Activated CD8-positive, alpha-beta memory T cell treated with anti-CD3 and anti-CD28 coated beads for 4 hours (primary cell): ENCODE measurements at regions not wholly inside any gene's neighbourhood (a gene's known extent, or its start where the extent isn't known, plus 50 kb on each side); places are given as distances from the start of the nearest gene placed in this dataset.
"Not testable (repeated sequence)": the region's sequence is repeated elsewhere in the genome, so short reads cannot be mapped to it uniquely, and the experiment has no call there.

Experiments
- DNase-seq, 2 donors: peaks; one replicate each; pipeline ENCODE4 v3.0.0-alpha.2; 2020; ENCODE audit warnings: low read depth in 2 of 2

DNA sequence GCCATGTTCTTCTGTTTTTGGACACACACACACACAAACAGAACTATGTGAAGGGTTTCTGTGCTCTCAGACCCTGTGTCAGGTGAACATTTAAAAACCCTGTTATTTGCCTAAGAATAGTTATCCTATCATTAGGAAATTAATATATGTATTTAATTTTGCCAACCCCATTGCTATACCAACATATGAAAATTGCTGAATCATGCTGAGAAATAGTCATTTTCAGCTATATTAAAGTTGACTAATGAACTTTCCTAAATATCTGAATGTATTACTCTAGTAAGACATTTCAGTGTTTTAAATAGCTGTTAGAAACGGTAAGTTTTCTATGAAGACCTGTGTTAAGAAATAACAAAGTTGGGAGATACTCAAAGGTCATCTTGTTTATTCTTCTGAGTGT lies 596.9 kb upstream of the GRM7 start:
- no peak for DNase-seq

DNA sequence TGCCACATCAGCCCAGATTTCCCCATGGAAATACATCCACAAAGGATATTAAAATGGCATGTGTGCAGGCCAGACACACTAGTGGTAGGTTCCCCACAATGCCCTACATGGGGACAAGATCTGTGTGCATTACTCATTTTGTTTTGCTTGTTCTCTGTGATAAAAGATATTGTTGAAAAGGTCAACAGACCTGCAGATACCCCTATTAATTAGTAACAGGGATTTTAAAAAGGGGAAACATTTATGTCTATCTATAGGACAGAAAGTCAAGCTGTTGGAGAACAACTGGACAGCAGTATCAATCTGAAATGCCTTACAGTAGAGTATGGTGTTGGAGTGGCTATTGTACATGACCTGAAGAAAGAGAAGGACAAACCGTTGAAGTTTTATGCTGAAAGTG lies 596.0 kb upstream of the GRM7 start:
- no peak for DNase-seq

DNA sequence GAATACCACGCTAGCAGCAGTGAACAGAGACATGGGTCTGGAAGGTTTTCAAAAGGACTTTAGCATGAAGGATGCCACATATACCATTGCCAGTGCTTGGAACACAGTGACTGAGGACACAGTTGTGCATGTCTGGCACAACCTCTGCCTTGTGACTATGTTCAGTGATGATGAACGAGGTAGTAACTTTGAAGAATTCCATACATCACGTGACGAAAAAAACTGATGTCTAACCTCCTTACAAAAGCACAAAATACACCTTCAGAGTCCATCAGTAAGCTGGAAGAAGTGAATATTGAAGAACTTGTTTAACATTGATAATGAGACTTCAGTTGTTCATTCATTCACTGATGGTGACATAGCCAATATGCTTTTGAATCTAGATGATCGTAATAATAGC lies 594.8 kb upstream of the GRM7 start:
- DNase-seq = no peak

DNA sequence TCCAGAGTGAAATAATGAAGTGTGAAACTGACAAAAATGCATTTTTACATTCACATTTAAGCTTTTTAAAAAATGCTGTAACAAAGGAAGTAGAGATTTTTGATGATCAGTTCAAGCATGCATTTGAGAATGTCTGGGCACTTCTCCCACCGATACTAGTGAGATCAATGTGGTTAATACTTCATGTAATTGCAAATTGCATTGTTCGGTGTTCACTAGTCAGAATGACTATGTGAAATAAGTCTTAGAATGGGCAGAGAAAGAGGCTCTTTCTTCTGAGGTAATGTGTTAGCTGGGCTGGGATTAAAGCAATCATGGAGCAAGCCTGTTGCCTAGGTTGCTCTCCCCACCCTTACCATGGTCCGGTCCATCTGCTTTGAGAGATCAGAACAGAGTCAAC lies 587.0 kb upstream of the GRM7 start:
- DNase-seq = no peak

DNA sequence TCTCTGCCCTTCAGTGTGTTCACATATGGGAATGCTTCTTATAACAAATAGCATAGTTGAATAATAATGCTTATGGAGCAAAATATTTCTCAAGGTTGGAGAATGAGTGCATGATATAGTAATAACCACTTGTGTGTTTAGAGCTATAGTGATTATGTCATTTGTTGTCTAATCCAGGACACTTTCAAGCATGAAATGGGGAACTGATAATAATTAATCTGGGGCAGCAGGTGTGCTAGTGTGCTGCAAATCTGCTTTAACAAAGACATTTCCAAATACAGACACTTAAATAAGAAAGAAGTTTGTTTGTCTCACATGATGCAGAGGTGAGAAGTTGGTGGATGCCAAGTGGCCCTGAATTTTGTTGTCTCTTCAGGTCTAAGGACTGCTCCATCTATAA lies 579.3 kb upstream of the GRM7 start:
- no peak for DNase-seq

DNA sequence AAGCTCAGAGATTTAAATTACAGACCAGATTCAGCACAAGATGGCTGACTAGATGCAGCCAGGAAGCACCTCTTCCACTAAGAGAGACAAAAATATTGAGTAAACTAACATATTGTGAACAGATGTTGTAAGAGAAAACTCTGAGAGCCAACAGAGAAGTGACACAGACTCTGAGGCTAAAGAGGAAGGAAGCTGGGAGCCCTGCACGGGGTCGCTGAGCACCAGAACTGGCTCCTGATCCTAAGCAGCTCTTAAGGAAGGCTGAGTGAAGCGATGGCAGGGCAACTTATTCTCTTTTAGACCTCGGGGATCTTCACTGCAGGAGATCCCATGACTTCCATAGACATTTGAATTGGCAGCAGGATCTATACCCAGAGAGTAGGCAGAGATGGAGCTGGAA lies 578.0 kb upstream of the GRM7 start:
- DNase-seq = no peak

DNA sequence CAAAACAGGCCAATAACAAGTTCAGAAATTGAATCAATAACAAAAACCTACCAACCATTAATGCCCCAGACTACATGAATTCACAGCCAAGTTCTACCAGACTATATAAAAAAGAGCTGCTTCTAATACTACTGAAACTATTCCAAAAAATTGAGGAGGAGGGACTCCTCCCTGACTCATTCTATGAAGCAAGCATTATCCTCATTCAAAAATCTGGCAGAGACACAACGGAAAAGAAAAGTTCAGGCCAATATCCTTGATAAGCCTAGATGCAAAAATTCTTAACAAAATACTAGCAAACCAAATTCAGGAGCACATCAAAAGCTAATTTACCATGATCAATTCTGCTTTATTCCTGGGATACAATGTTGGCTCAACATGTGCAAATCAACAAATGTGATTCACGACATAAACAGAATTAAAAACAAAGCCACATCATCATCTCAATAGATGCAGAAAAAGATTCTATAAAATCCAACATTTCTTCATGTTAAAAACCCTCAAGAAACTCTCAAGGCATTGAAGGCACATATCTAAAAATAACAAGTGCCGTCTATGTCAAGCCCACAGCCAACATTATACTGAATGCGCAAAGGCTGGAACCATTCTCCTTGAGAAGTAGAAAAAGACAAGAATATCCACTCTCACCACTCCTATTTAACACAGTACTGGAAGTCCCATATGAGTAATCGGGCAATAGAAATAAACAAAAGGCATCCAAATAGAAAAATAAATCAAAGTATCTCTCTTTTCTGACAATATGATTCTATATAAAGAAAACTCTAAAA lies 573.6 kb upstream of the GRM7 start:
- DNase-seq = no peak

DNA sequence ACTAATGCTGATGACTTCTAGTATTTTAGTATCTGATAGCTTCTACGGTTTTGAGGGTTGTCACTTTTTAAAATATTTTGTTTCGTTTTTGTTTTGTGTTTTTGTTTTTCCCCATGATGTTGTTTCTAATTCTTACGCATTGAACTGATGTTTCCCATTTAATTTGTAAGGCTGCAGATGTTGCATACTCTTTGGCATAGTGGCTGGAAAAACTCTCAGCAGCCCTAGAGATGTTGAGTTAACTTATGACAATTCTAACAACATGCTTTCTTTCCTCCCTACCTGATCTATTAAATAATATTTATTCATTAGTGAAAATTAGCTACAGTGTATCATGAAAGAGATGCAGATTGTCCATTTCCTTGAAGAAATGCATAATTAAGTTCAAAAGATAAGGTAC lies 559.3 kb upstream of the GRM7 start:
- no peak for DNase-seq

DNA sequence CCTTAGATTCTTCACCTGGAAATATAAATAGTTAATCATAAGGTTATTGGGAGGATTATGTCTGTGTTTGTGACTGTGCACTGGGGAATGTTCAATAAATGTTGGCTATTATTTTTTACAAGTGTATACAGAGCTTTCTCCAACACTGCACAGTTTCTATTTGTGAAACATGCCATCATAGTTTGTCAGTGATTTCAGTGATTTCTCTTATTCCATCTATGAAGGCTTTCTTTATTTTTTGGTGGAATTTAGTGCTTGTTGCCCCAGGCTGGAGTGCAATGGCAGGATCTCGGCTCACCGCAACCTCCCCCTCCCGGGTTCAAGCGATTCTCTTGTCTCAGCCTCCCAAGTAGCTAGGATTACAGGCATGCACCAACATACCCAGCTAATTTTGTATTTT lies 545.0 kb upstream of the GRM7 start:
- no peak for DNase-seq

DNA sequence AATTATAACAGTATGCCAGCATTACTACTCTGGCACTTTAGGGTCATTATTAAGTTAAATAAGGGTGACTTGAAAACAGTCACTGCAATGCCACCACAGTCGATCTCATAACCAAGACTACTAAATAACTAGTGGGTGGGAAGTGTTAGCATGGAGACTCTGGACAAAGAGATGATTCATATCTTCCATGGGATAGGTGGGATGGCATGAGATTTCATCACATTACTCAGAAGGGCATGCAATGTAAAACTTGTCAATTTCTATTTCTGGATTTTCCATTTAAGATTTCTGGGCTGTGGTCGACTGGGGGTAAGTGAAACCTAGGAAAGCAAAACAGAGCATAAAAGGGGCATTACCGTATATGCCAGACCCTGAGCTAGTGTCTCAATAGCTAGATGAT lies 538.9 kb upstream of the GRM7 start:
- DNase-seq = no peak

DNA sequence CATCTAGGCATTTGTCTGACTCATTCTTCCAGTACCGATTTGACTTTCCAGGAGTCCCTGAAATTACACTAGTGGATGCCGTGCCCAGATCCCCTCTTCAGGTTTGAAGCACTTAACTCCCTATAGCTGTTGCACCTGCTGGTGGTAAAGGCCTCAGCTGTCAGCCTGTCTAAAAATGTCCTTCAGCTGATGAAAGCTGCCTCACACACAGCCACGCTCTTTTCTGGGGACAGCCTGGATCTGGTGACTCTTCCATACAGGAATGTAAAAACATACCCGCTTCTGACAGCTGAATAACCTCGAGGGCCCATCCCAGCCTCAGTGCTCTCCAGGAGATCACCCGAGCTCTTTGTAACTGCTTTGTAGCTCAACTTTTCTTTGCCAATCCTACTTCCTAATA lies 534.1 kb upstream of the GRM7 start:
- DNase-seq = no peak

DNA sequence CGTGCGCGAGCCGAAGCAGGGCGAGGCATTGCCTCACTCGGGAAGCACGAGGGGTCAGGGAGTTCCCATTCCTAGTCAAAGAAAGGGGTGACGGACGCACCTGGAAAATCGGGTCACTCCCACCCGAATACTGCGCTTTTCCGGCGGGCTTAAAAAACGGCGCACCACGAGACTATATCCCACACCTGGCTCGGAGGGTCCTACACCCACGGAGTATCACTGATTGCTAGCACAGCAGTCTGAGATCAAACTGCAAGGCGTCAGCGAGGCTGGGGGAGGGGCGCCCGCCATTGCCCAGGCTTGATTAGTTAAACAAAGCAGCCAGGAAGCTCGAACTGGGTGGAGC lies 520.0 kb upstream of the GRM7 start:
- not testable (repeated sequence) for DNase-seq

DNA sequence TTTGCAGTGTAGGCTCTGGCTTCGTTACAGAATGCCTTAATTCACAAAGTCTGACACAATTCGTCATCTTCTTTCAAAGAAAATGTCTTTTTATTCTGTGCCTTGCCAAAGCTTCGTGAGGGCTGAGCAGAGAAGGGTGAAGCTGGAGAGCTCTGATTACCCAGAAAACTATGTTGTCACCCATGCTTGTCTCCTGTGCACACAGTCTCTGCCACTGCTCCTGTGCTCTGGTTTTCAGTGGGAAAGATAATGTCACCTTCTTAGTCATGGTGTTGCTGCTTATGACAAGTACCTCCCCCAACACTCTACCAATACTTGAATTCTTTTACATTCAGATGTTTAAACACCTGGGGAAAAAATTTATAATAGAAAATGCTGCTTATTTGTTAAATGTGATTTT lies 509.2 kb upstream of the GRM7 start:
- DNase-seq = no peak

DNA sequence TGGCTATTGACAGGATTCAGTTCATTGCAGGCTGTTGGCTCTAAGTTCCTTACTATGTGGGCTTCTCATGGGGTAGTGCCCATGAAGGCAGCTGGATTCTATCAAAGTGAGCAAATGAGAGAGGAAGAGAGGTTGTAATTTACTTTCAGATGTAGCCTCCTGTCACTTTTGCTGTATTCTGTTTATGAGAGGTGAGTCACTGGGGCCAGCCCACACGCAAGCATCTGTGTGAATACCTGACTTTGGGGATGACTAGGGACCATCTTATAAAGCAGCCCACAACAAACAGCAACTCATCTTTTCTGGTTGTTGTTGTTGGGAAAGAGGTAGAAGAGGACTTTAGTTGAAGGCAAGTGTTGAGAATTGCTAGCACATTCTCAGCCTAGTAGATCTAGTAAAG lies 506.3 kb upstream of the GRM7 start:
- no peak for DNase-seq

DNA sequence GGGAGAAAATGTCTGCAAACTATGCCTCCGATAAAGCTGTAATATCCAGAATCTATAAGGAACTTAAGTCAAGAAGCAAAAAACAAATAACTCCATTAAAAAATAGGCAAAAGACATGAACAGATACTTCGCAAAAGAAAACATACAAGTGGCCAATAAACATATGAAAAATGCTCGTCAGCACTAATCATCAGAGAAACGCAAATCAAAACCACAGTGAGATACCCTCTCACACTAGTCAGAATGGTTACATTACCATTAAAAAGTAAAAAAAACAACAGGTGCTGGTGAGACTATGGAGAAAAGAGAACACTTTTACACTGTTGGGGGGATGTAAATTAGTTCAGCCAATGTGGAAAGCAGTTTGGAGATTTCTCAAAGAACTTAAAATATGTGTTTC lies 498.5 kb upstream of the GRM7 start:
- DNase-seq = no peak

DNA sequence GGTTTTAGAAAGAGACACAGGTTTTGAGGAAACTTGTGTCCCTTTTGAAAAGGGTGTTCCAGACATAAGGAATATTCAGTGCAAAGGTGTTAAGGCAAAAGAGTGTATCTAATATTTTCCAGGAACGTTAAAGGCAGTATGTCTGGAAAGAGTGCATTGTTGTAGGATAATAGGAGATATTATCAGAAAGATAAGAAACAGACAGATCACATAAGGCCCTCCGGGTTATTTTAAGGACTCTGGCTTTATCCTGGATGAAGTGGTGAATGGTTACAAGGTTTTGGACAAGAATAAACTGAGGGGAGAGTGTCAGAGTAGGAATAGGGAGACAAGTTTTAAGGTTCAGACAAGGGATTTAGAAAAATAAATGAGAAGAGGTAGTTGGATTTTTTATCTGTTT lies 493.7 kb upstream of the GRM7 start:
- no peak for DNase-seq

DNA sequence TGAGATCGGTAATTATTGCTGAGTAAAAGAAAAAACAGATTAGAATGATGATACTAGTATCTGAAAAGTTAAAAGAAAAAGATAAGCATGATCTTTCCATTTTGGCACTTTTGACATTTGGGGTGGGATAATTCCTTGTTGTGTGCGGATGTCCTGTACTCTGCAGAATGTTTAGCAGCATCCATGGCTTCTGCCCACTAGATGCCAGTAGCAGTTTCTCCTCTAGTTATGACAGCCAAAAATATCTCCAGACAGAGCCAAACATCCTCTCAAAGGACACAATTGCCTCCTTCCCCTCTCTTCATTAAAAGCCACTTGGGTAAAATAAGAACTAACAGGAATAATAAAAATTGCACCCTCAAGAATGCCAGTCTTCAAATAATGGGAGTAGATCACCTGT lies 468.8 kb upstream of the GRM7 start:
- DNase-seq = no peak

DNA sequence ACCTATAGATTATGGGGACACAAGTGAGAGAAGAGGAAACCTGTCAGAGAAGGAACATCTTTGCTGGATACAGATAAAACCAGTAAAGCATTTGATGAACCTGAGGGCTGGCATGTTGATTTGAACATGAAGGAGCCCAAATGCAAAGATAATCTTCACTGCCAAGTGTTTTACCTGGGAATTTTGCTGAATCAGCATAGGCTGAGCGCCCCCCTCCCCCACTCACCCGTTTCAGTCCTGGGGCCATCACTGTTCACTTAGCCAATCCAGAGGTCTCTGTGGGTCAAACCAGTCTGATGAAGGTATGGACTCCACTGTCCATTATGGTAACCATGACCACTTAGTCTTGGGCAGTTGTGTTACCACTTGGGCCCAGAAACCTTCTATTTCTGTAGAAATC lies 466.0 kb upstream of the GRM7 start:
- DNase-seq = no peak

DNA sequence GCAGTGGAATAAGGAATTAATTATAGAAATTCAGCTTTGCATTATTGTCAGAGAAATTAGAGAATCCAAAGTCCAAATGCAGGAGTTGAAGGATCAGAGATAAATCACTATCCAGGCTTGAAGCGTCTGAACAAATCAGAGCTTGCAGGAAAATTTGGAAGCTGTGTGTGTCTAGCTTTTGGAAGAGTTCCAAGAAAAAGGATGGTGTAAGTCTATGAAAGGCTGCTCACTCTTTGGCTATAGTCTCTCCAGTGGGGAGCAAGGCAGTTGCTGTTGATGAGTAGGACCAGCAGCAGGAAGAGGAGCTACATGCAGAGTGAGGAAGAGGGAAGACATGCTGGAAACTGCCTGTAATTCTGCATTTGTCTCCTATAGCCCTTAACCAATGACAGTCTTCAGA lies 464.3 kb upstream of the GRM7 start:
- DNase-seq = no peak

DNA sequence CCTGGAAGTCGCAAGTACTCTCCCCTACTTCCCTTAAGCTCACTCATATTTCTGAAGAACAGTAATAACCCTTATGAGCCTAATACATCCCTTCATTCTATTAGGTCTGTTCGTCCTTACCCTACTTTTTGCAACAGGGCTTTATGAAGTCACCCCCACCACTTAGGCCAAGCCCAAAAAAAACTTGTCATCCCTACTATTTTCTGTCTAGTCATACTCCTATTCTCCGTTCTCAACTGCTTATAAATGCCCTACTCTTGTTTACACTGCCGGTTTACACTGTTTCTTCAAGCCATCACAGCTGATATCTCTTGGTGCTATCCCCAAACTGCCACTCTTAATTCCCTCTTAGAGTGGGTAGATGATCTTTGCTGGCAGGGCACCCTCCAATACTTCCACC lies 458.2 kb upstream of the GRM7 start:
- not testable (repeated sequence) for DNase-seq

DNA sequence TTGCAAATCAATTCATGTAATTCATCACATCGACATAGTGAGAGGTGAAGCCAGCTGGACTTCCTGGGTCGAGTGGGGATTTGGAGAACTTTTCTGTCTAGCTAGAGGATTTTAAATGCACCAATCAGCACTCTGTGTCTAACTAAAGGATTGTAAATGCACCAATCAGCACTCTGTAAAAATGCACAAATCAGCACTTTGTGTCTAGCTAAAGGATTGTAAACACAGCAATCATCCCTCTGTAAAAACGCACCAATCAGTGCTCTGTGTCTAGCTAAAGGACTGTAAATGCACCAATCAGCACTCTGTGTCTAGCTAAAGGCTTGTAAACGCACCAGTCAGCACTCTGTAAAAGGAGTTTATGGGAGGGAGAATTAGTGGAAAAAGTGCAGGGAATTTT lies 454.0 kb upstream of the GRM7 start:
- not testable (repeated sequence) for DNase-seq

DNA sequence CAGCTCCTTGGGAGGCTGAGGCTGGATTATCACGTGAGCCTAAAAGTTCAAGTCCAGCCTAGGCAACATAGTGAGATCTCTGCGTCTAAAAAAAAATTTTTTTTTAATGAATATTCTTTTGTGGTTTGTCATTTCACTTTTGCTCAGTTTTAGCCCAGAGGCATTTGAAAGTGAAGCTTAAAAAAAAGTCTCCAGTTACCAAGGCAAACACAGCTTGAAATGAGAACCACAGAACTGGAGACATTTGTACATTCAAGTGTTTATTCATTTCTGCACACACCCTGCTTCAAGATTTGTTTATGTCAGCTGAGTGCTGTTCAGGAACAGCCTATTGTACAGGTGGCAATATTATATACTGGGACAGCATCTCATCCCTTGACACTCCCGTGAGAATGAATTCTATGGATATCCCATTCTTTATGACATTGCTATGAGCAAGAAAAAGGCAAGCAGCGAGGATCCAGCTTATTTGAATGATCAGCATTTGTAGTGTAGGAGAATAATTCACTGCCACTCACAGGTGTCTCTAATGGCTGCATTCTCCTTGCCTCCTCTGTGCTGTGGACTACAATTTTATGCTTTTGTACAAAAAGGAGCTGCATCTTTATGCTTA lies 444.8 kb upstream of the GRM7 start:
- DNase-seq = no peak

DNA sequence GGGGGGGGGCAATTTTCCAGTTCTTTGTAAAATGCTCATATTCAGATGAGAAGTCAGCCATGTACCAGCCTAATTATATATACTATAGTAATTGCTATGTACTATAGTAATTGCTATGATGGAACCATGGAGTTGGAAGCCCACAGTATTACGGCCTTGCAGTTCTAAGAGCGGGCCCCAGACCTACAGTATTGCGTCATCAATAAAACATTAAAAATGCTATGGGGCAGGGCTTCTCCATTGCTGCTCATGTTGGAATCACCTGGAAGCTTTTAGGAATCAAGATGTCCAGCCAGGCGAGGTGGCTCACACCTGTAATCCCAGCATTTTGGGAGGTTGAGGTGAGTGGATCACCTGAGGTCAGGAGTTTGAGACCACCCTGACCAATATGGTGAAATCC lies 443.7 kb upstream of the GRM7 start:
- no peak for DNase-seq

DNA sequence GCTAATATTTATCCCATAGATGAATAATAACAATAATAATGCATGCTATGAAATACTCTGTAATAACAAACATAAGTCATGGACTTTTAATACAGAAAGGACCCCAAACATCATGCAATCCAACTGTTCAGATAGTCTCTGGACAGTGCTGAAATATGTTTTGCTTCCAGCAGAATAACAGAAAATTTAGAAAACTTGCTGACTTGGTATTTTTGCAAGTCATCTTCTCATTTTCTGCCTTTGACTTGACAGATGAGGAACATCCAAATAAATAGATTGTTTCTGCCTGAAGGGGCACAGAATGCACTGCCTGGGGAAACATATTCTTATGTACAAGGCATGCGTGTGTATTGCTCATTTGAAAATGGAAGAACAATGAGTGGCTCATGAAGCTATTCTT lies 442.4 kb upstream of the GRM7 start:
- DNase-seq = no peak
